GM18870 (cell line): ENCODE measurements at regions not wholly inside any gene's neighbourhood (a gene's known extent, or its start where the extent isn't known, plus 50 kb on each side); places are given as distances from the start of the nearest gene placed in this dataset.
"Not testable (repeated sequence)": the region's sequence is repeated elsewhere in the genome, so short reads cannot be mapped to it uniquely, and the experiment has no call there.

Experiments used
- ATAC-seq: cut with Tn5 transposase; IDR thresholded peaks from one replicate; pipeline ENCODE4 v1.9.1; 2021; ENCODE audit warnings: moderate library complexity; ENCODE audit not compliant: unreplicated experiment

DNA sequence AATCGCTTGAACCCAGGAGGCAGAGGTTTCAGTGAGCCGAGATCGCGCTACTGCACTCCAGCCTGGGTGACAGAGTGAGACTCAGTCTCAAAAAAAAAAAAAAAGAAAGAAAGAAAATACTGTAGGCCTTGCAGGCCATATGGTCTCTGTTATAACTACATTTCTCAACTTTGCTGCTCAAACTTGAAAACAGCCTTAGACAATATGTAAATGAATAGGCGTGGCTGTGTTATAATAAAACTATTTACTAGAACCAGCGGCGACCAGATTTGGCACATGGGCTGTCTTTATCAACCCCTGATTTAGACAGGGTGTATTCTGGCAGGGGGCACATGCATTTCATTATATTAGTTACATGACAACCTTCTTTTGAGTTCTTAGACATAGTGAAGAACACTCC, 130.0 kb downstream of the C9orf152 start:
- no peak for ATAC-seq

DNA sequence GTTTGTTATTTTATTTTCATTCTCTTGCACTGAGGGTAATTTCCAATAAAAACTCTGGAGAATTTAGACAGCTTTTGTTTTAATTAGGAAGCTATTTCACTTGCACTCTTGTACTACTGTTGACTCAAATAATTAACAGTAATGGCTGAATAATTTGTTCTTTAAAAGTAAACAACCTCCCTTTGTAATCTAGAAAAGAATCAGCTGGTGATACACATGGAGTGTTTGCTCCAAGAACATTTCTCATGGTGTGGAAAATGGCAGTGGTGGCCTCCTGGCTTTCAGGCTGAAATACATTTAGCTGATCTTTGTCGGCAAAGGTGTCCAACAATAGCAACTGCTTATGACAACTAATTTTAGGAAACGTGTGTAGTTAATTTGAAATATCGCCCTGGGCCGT, 129.4 kb downstream of the C9orf152 start:
- no peak for ATAC-seq

DNA sequence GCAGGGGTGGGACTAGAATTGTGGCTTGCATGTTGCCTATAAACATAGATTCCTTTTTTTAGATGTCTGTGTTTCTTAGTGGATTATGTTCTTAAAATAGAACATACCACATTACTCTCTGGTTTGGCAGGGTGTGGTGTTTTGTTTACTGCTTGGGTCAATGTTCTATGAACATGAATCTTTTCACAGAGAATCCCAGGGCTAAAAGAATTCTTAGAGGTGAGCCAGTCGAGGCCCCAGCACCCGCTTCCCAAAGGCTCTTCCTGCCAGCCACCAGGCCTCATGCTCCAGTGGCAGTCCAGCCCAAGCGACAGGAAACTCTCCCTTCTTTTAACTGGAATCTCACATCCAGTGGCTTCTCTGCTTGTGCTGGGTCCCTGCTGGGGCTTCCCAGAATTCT, 126.6 kb downstream of the C9orf152 start:
- ATAC-seq: no peak

DNA sequence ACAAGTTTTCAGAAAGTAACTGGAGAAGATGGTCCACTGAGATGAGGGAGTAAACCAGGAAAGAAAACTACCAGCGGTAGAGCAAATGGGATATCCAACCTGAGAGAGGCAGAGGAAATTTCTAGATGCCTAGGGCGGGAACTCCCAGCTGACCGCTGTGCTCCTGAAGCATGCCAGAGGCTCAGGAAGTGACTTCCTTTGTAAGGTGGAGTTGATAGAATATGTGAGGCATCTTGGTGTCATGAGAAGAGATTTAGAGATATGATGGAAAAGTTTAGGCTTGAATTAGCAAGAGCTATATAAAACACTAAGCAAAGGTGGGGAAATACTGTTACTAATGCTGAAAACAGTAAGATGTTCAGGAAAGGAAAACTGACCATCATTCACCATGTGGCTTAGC, 124.1 kb downstream of the C9orf152 start:
- ATAC-seq: no peak

DNA sequence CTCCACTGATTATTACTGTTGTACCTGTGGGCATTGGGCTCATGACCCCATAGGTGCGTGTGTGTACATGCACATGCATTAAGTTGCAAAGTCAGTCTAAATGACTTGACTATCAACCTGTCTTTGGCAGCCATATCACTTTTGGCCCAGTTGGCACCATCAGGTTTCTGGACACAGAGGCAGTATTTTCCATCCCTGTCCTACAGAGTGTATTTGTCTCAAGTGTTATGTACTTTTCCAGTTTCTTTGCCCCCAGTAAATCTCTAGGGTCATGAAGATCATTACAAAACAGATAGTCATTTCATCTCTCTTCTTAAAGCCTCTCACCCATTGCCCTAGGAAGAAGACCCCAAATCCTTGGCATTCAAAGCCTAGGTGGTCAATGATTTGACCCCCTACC, 121.4 kb downstream of the C9orf152 start:
- ATAC-seq: no peak

DNA sequence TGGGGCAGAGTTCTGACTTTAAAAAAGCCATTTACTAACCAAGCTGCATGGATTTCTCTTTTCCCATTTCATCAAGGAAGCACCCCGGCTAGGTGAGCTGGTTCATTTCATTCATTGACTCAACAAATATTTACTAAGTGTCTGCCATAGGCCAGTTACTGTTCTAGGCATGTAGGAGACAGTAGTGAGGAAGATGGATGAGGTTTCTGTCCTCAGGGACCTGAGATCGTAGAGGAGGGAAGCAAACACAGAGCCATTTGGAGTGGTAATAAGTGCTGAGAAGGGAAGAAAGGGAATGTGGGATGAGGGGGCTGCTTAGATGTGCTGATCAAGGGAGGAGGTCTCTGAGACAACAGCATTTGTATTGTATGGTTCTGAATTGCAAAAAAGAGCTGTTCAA, 120.4 kb downstream of the C9orf152 start:
- no peak for ATAC-seq

DNA sequence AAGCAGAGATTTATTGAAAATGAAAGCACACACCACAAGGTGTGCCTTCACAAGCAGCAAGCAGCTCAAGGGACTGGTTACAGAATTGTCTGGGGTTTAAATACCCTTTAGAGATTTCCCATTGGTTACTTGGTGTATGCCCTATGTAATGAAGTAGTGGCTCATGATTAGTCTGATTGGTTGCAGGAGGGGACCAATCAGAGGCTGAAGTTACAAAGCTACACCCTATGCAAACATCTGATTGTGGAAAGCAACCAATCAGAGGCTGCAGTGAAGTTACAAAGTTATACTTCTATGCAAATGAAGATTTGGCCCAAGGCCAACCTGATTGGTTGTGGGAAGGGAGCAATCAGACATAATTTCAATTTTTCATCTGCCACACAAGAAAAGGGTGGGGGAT, 119.9 kb downstream of the C9orf152 start:
- no peak for ATAC-seq

DNA sequence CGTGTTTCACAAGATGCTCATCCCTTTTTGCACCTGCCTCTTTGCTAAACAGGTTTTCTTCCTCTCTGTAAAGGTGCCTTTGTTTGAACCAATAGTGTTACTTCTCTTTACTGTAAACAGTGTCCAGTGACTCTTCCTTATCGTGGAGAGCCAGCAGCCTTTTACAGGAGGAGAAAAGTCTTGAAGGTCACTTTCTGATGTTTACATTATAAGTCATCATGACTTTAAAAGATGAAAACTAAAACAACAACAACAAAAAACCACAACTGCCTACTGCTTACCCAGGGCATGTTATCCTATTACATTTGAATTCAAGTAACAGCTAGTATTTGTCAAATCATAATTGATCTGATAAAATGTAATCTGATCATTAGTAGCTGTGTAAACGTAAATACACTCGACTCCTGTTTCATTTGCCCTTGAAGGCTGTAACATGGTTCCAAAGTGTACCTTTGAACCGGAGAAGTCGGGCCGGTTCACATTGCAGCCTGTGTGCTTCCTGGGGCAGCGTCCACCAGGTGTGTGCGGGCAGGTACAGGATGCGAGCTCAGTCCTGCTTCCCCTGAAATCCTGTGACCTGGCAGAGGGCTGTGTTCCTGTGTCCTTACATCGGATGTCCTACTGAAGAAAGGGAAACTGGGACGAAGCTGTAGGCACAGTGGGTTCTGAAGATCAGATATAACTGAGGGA, 118.1 kb downstream of the C9orf152 start:
- no peak for ATAC-seq

DNA sequence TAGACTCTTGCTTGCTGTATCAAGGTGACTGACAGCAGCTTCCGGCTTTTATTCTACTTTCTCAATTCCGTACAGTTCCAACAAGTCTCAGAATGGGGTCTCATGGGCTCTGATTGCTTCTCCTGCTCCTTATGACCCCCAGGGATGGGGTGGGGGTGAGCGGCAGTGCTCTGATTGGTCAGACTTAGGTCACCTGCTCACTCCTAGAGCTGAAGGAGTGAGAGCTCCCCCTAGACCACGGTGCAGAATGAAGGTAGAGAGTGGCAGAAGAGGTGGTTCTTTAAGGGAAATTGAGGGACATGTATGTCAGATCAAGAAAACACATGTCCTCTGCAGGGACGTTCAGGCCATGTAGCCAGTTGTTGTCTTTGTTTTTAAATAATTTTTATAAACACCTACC, 115.2 kb downstream of the C9orf152 start:
- ATAC-seq: no peak

DNA sequence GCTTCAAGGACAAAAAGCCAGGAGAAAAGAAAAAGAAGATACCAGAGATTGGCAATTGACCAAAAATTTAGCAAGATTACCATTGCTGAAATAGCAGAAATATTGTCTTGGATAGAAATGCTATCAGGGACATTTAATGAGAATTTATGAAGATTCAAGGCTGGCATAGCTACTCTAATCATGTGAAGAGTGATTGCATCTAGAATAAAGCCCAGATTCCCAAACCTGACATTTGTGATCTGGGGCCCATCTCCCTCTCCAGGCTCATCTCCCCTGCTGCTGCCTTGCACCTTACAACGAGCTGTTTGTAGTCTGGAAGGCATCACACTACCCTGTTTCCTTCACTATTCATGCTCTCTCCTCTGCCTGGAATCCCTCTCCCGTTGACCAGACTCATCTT, 114.5 kb downstream of the C9orf152 start:
- no peak for ATAC-seq

DNA sequence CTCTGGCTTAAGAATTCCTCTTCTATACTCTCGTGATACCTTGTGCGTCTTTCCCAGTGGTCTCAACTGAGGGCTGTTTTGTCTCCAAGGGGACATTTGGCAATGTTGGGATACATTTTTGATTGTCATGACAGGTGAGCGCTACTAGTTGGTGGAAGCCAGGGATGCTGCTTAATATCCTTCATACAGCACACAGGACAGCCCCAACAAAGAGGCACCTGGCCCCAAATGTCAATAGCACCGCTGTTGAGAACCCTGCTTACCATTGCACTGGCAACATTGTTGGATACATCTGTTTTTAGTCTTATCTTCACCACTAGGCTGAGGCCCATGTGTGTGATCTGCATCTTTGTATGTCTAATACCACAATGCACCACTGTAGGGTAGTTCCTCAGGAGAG, 114.1 kb downstream of the C9orf152 start:
- no peak for ATAC-seq

DNA sequence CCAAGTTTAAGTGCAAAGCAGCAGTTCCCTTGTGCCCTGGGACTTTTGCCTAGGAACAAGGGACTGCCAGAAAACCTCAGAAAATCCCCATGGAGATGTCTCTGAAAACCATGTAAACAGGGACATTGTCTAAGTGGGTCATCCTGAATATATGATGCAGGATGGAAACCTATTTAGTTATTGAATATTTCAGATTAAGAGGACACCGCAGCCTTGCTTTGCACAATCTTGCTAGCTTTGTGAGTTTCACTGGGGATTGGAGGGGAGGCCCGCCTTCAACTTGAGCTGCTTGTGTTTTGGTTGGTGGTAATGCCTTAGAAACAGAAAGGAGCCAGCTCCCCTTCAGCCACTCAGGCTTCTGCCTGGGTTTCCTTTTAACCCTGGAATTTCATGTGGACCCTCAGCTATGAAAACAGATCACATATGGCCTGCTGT, 112.8 kb downstream of the C9orf152 start:
- ATAC-seq: no peak

DNA sequence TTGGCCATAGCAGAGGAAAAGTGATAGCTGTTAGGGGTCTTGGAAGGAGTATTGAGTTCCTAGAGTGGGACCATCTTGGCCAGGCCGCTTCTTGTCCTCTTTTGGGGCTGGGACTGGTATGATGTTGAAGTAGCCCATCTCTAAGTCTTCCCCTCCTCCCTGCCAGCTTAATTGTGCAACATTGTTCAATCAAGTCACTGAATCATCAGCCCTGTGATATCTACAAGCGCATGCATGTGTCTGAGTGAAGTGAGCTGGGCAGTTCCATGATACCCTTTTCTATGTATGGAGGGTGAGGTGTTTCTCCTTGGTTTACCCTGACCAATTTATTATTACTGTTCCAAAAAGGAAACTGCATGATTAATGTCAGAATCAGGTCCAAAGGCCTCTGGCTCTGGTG, 112.2 kb downstream of the C9orf152 start:
- ATAC-seq: no peak

DNA sequence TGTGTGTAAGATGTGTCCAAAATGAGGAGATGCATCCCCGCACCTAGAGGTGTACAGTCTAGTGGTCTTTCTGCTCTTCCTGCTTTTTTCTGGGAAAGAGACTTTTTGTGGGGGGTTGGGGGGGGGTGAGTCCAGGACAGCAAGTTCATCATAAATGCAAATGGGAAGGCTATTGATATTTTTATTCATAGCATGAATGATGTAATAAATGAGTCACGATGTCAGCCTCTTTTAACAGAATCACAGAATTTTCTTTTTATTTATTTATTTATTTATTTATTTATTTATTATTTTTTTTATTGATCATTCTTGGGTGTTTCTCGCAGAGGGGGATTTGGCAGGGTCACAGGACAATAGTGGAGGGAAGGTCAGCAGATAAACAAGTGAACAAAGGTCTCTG, 111.3 kb downstream of the C9orf152 start:
- not testable (repeated sequence) for ATAC-seq

DNA sequence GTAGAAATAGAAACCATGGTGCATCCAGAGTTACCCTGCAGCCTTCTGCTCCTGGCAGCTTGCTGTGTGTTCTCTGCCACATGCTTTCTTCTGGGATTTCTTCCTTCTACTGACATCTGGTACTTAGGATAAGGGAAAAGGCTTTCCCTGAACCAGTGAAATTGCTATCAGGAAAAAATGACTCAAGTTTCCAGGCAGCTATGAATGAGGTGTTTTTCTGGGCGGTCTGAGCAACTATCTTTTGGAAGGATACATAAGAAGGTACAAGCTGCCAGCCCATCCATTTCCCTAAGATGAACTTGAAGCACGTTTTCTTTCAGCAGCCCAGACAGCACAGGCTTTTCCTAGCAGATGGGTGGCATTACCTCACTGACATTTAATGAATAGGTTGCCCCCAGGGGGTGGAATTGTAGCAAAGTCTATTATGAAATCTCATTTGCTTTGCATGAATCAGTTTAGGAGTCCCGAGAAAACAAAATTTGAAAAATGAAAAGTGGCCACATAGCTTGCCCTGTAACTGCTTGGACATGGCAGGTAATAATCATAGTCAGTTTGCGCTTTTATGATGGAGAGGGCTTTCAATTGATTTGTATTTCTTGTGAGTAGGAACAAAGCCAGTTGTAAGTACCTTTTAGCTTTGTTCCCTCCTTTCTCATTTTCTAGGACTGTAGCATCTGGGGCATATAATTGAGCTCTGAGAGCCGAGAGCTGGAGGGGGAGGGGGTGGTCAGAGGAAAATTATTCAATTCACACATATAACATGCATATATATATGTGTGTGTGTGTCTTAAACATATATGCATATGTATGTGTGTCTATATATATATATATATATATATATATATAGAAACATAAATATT, 108.5 kb downstream of the C9orf152 start:
- ATAC-seq: no peak

DNA sequence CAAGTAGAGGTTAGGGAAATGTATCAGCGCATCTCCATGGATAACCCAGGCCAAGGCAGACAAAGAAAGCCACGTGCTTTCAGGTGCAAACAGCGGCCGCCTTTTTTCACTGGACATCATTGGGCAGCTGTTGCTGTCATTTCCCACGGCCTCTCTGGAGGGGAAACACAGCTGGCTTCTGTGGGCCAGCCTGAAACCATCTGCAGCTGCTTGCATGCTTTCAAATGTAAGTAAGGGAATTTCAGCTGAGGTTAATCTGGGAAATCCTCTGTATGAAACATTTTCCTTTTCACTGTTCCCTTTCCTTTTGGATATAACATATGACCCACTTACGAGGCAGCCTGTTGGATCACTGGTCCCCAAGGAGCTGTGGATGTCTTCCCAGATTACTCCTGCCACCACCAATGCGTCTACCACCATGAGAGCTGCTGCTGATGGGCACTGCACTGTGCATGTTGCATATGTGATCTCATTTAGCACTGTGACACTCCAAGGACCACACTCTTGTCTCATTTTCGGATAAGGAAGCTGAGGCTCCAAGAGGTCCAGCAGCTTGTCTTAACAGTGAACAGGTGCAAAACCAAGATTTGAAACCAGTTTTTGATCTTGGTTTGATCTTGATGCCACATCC, 106.3 kb downstream of the C9orf152 start:
- ATAC-seq: peak; percentile 82

DNA sequence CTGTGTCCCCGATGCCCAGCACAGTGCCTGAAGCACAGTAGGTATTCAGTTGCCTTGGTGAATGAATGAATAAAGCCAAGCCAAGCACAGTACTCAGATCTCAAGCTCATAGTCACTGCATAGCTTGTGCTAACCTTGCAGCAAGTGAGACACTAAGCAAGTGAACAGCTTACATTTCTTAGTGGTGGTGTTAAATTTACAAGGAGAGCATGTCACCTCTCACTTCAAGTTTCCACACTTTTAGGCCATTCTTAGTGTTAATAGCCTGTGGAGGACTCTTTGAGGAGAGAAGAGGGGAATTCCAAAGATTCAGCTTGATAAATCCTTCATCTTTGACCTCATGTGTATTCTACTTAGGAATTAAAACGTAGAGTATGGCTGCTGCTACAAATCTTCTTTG, 104.7 kb downstream of the C9orf152 start:
- ATAC-seq: no peak

DNA sequence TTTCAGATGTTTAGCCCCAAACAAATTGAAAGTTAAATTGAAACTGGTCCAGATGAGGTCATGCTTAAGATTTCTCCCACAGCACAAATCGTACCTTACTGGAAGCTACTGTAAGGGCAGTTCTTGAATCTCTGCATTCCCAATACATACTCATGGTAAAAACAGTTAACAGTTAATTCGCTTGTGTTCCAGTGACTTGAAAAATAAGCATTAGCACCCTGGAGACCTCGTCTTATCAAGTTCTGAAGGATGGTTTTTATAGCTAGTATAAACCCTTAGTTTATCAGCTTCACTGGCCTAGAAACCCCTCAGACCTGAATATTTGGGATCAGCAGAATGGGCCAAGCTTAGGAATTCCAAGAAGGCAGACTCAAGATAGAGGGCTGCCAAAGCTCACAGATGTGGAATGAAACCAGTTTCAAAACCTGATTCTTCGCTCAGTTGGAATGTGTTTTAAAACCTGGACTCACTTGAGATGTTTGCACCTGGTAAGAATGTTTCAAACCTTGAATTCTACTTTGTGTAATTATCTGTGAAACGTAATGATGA, 103.6 kb downstream of the C9orf152 start:
- no peak for ATAC-seq

DNA sequence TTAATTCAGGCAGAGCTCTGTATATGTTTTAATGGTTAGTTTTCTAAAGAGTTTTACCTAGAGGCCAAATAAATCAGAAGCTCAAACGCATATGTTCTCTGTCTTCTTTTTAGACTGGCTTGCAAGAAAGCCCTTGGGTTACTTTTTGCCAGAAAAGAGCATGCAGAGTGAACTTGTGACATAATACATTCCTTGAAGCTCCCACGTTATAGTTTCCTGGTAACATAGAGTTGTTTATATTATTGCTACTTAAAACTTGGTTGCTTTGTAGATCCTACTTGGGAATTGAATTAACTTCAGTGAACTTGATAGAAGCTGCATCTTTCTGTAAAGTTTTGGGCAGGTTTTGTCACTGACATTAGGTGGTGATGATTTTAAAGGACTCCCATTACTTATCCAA, 102.9 kb downstream of the C9orf152 start:
- ATAC-seq: no peak

DNA sequence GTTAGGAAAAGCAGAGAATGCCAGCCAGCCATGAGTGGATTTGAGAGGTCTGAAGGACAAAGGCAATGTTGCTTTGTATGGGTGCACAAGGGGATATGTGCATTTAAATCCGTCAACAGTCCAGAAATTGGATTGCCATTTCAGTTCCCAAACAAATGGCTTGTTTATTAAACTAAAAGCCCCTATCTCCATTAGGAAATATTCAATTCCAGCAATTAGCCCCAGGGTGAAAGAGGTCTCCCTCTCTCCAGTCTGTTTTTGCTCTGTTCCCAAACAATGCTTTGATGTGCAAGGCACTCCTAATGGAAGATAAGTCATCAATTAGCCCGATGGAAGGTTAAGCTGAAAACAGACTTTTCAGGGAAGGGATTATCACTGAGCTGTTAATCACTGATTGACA, 101.3 kb downstream of the C9orf152 start:
- no peak for ATAC-seq

DNA sequence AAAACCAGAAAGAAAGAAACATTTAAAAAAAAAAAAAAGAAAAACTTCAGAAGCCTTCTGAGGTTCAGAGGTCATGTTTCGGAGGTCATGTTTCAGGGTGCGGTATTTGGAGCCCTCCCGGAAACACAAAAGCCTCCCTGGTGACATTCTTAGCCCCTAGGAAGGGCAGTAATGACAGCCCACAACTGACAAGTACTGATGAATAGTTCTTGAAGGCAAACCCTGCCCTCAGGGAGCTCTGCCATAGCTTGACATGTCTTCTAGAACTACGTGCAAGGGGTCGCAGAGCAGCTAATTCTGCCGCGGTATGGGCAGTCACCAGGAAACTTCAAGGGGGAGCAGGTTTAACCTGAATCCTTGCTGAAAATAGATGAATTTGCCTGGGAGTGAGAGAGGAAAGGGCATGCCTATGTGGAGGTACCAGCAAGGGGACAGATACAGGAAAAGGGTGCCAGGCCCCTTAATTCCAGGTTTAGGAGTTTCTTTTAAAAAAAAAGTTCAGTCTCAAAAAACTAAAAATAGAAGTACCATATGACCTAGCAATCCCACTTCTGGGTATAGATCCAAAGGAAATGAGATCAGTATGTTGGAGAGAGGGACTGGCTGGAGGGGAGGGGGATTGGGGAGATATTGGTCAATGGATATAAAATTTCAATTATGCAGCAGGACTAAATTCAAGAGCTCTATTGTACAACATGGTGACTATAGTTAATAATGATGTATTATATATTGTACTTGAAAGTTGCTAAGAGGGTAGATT, 98.4 kb downstream of the C9orf152 start:
- no peak for ATAC-seq
